22Rv1 (cell line): ENCODE measurements at regions not wholly inside any gene's neighbourhood (a gene's known extent, or its start where the extent isn't known, plus 50 kb on each side); places are given as distances from the start of the nearest gene placed in this dataset.

ENCODE experiments used
- H3K27ac ChIP-seq: fragments of 450-650 bp; 2 replicates; pipeline ENCODE4 v1.5.1; 2017
- ZFX ChIP-seq: fragments of 450-650 bp; IDR thresholded peaks from 2 replicates; pipeline ENCODE4 v1.6.1; 2017; ENCODE audit warnings: antibody characterized with exemption, borderline replicate concordance
- TF ChIP-seq, protein P1 (sequence below): fragments of 450-650 bp; IDR thresholded peaks from 2 replicates; pipeline ENCODE4 v1.5.1; 2017; ENCODE audit warnings: mild to moderate bottlenecking

DNA sequence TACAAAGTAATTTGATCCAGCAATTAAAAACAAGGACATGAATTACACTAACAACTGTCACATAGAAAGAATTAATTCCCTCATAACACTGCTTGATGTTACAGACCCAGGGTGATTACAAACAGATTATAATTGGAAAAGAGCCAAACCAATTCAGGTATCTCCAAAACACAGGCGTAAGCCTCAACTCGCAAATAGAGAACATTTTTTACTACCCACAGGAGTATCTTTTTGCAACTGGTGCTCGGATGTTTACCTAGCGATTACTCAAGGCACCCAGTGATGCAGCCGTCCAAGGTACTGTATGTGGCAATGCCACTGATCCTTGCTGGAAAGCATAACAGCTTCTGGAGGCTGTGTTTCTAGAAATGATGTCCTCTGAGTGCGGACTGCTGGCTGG, 386.1 kb upstream of the KIF2A start:
- H3K27ac ChIP-seq, result no peak overlapping the region
- TF ChIP-seq ZFX, result no peak
- TF ChIP-seq, protein P1, sequence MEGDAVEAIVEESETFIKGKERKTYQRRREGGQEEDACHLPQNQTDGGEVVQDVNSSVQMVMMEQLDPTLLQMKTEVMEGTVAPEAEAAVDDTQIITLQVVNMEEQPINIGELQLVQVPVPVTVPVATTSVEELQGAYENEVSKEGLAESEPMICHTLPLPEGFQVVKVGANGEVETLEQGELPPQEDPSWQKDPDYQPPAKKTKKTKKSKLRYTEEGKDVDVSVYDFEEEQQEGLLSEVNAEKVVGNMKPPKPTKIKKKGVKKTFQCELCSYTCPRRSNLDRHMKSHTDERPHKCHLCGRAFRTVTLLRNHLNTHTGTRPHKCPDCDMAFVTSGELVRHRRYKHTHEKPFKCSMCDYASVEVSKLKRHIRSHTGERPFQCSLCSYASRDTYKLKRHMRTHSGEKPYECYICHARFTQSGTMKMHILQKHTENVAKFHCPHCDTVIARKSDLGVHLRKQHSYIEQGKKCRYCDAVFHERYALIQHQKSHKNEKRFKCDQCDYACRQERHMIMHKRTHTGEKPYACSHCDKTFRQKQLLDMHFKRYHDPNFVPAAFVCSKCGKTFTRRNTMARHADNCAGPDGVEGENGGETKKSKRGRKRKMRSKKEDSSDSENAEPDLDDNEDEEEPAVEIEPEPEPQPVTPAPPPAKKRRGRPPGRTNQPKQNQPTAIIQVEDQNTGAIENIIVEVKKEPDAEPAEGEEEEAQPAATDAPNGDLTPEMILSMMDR, result no peak

DNA sequence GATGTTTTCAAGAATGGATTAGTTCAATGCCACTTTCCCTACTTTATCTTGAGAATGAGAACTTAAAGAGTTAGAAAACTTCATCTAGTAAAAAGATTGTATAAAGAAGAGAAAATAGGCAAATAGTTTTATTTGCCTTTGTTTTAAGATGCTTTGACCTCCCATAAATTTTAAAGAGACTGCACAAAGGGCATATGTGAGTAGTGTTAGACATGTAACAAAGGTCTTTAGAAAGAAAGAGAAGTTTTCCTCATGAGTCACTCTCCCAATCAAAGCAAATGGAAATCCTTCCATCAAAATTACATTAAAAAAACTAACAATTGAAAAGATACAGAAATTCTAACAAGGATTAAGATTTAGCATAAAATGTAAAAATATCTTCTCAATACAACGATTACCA, 381.8 kb upstream of the KIF2A start:
- TF ChIP-seq ZFX, result no peak
- TF ChIP-seq, protein P1, result no peak
- H3K27ac ChIP-seq, result no peak overlapping the region

DNA sequence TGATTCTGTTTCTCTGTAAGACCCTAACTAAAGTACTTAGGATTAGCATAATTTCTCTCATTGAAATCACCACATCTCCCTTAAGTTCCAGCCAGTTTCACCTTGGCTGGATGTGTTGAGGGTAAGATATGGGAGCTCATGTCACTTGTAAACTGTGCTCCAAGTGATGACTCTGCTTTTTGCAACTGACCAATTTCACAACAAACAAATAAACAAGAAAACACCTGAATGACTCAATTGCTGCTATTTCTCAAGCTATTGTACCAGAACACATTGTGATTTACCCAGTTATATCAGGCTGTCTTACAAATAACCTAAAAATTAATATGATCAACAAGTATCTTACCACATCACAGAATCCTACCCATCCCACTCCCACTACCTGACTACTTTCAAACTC, 379.1 kb upstream of the KIF2A start:
- no peak for TF ChIP-seq ZFX
- TF ChIP-seq, protein P1, result no peak
- no peak overlapping the region for H3K27ac ChIP-seq

DNA sequence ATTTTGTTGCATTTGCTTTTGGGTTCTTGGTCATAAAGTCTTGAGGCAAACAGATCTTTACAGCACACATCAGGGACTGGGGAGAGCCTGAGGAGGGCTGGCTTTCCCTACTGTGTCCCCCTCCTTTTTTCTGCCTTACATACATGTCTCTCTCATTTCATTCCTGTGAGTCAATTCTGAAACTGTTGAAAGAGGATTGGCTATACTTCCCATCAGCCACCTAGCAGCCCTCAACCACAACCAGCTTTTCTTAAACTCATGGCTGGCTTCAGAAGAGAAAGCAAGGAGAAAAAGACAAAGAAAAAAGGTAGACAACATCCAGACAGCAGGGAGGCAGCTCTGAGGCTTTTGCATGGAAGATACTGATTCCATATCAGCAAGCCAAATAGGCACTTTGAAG, 374.8 kb upstream of the KIF2A start:
- no peak overlapping the region for H3K27ac ChIP-seq
- TF ChIP-seq, protein P1, result no peak
- TF ChIP-seq ZFX, result no peak

DNA sequence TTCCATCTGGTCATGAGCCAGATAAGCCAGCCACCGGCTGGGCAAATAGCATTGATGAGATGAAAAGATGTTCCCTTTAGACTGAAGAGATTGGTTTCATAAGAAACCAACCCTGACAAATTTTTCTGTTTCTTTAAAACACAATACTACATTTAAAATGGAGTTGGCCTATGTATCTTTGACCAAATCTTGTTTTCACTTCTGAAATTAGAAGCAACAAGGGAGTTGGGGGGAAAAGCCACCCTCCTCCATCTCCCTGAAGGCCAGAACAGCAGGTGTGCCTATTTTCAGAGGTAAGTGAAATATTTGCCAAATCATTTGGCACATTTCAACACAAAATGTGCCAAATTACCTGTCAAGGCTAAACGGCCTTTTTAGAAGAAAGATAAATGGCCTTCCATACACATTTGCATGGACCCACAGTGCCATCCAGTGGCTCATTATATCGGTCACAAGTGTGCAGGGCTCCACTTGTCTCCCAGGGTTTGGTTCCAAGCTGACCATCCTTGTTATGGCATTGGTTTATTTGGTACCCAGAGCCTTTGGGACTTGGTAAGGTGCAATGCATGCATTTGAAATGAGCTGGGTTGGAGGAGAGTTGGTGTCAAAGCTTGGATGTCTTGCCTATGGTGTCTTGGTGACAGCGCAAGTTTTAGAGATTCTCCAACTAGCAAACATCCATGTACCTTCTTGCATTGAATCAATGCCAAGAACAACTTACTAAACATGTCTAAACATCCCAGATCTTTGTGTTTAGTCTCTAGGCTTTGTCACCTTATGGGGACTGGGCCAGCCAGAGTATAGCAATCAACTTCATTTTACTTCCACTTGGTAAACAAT, 372.0 kb upstream of the KIF2A start:
- no peak overlapping the region; the same call in 1 of the 2 replicates for H3K27ac ChIP-seq
- TF ChIP-seq, protein P1, result peak; percentile 84
- TF ChIP-seq ZFX, result no peak

DNA sequence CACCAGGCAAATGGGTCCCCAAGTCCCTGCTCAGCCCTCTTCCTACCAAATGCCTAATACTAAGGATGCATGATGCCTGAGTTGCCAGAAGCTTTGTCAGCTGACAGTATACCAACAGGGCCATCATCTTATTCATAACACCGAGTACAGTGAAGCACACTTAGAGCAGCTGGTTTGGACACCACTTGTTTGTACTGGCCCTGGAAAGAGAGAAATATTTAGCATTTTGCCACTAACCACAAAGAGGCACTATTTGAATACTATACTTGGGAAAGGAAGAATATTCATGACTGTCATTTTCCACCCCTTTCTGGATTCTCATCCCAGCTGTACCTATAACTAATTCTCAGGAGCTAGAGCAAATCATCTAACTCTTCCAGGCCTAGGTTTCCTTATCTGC, 364.4 kb upstream of the KIF2A start:
- H3K27ac ChIP-seq, result no peak overlapping the region
- TF ChIP-seq ZFX, result no peak
- TF ChIP-seq, protein P1, result no peak

DNA sequence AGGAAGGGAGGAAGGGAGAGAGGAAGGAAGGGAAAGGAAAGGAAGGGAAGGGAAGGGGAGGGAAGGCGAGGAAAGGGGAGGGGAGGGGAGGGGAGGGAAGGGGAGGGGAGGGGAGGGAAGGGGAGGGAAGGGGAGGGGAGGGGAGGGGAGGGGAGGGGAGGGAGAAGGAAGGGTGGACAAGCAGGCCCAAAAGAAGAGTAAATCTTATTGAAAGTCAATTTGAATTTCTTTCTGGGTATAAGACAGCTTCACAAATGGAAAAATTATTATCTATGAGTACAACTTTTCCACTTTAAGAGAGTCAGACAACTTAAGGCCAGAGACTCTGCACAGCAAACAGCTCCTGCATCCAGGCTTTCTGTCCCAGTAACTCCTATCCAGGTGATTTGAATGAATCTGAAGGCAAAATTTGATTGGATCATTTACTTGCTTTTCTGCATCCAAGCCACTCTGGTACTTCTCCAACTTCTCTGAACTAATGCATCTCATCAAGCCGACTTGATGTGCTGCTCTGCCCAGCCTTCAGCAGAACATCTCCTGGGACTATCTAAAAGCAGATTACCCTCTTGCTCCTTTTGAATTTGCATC, 363.4 kb upstream of the KIF2A start:
- TF ChIP-seq ZFX, result no peak
- TF ChIP-seq, protein P1, result no peak
- H3K27ac ChIP-seq, result no peak overlapping the region
